ENCODE measurements at regions not wholly inside any gene's neighbourhood (a gene's known extent, or its start where the extent isn't known, plus 50 kb on each side); places are given as distances from the start of the nearest gene placed in this dataset.

DNA sequence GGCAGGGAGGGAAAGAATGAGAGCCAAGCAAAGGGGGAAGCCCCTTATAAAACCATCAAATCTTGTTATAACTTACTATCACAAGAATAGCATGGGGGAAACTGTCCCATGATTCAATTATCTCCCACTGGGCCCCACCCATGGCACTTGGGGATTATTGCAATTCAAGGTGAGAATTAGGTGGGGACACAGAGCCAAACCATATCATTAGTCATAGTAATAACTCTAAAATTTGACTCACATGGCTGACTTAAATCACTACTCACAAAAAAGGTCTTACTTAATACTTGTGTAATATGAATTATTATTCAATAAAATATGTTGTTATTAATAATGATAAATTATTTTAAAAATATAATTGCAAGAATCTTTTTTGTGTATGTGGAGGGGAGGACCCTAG lies 178.1 kb upstream of the TCF21 start:
- Mint-ChIP-seq H3K27ac (no peak overlapping the region), H3K36me3 (ENCODE audit: low read depth) (no peaks in the 10 kb centered on the region), H3K4me1 (ENCODE audit: low read depth) (no peaks in the 10 kb centered on the region), H3K4me3 (no peak overlapping the region), H3K27me3 (peaks cover 4% of the 10 kb centered on the region), H3K9me3 (no peaks in the 10 kb centered on the region)
- no peaks in the 10 kb centered on the region for H3K9me3 ChIP-seq (ENCODE audit: control insufficient read depth in 1 of 2, insufficient read depth in 1 of 2, low read length in 2 of 2)
- intact Hi-C loops (cut with DNase I, micrococcal nuclease): no loop called here
- H3K27ac ChIP-seq (ENCODE audit: low read depth in 1 of 2, low read length in 2 of 2): no peak overlapping the region
- H3K27me3 ChIP-seq (ENCODE audit: control insufficient read depth in 1 of 2, insufficient read depth in 2 of 2, low read length in 2 of 2): no peaks in the 10 kb centered on the region
- CTCF ChIA-PET: no interaction called here
- no peaks in the 10 kb centered on the region for H3K4me1 ChIP-seq (ENCODE audit: insufficient read depth, low read length)
- DNase-seq: no peak
- POLR2A ChIA-PET: no interaction called here
- H3K36me3 ChIP-seq (ENCODE audit: insufficient read depth, low read length): no peaks in the 10 kb centered on the region
- TF ChIP-seq, protein P1, sequence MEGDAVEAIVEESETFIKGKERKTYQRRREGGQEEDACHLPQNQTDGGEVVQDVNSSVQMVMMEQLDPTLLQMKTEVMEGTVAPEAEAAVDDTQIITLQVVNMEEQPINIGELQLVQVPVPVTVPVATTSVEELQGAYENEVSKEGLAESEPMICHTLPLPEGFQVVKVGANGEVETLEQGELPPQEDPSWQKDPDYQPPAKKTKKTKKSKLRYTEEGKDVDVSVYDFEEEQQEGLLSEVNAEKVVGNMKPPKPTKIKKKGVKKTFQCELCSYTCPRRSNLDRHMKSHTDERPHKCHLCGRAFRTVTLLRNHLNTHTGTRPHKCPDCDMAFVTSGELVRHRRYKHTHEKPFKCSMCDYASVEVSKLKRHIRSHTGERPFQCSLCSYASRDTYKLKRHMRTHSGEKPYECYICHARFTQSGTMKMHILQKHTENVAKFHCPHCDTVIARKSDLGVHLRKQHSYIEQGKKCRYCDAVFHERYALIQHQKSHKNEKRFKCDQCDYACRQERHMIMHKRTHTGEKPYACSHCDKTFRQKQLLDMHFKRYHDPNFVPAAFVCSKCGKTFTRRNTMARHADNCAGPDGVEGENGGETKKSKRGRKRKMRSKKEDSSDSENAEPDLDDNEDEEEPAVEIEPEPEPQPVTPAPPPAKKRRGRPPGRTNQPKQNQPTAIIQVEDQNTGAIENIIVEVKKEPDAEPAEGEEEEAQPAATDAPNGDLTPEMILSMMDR (IDR thresholded peaks at IDR 0.05): no peak
- H3K4me3 ChIP-seq (ENCODE audit: low read length): no peak overlapping the region
- ATAC-seq (ENCODE audit: poor library complexity): no peak

DNA sequence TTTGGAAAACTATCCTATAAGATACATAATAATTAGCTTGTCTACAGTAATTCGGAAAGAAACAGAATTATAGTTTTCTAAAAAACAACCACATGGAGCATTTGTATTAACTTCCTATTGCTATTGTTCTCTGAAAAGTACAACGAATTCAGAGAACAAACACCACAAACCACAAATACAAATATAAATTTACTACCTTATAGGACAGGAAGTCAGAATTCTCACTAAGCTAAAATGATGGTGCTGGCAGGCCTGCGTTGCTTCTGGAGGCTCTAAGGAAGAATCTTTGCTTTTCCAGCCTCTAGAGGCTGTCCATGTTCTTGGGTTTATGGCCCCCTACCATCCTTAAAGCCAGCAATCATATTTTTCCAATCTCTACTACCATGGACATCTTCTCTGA lies 173.6 kb upstream of the TCF21 start:
- no peaks in the 10 kb centered on the region for H3K4me1 Mint-ChIP-seq (ENCODE audit: low read depth)
- no peak overlapping the region for H3K27ac Mint-ChIP-seq
- TF ChIP-seq, protein P1 (IDR thresholded peaks at IDR 0.05): no peak
- H3K36me3 ChIP-seq (ENCODE audit: insufficient read depth, low read length): no peaks in the 10 kb centered on the region
- CTCF ChIA-PET: no interaction called here
- H3K4me1 ChIP-seq (ENCODE audit: insufficient read depth, low read length): no peaks in the 10 kb centered on the region
- no peak overlapping the region for H3K4me3 ChIP-seq (ENCODE audit: low read length)
- DNase-seq: no peak
- ATAC-seq (ENCODE audit: poor library complexity): no peak
- no peaks in the 10 kb centered on the region for H3K9me3 Mint-ChIP-seq
- H3K27me3 ChIP-seq (ENCODE audit: control insufficient read depth in 1 of 2, insufficient read depth in 2 of 2, low read length in 2 of 2): no peaks in the 10 kb centered on the region
- intact Hi-C loops (cut with DNase I, micrococcal nuclease): no loop called here
- H3K27me3 Mint-ChIP-seq: peaks cover 5% of the 10 kb centered on the region
- no peaks in the 10 kb centered on the region for H3K36me3 Mint-ChIP-seq (ENCODE audit: low read depth)
- no peak overlapping the region for H3K27ac ChIP-seq (ENCODE audit: low read depth in 1 of 2, low read length in 2 of 2)
- no peaks in the 10 kb centered on the region for H3K9me3 ChIP-seq (ENCODE audit: control insufficient read depth in 1 of 2, insufficient read depth in 1 of 2, low read length in 2 of 2)
- POLR2A ChIA-PET: interaction anchor here (1.1 kb wide), 1 partner anchor 39 kb away, joined by 3 read pairs; no protein-coding TSS in a partner anchor
- no peak overlapping the region for H3K4me3 Mint-ChIP-seq

DNA sequence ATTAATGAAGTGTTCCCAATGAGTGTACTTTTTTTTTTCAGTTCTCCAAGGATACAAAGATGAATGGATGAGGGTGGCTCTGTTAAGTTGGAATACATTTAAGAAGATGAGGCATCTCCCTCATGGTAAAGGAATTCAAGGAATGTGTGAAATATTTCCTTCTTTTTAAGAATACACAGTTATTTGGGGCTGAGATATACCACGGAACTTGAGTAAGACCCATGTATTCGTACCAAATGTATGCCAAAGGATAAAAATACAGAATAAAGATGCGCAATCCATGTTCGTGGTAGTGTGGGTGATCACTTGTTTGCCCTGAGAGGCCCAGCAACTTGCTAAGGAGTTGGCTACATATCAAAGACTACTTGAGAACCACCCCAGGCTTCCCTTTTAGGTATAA lies 164.2 kb upstream of the TCF21 start:
- Mint-ChIP-seq H3K4me3 (no peak overlapping the region), H3K9me3 (peaks cover 5% of the 10 kb centered on the region), H3K27ac (no peak overlapping the region), H3K27me3 (peaks cover 7% of the 10 kb centered on the region), H3K4me1 (ENCODE audit: low read depth) (no peaks in the 10 kb centered on the region), H3K36me3 (ENCODE audit: low read depth) (no peaks in the 10 kb centered on the region)
- intact Hi-C loops (cut with DNase I, micrococcal nuclease): no loop called here
- no peak overlapping the region for H3K27ac ChIP-seq (ENCODE audit: low read depth in 1 of 2, low read length in 2 of 2)
- ChIA-PET CTCF (no interaction called here), POLR2A (no interaction called here)
- ATAC-seq (ENCODE audit: poor library complexity) (no peak), DNase-seq (no peak)
- no peak overlapping the region for H3K4me3 ChIP-seq (ENCODE audit: low read length)
- no peaks in the 10 kb centered on the region for H3K9me3 ChIP-seq (ENCODE audit: control insufficient read depth in 1 of 2, insufficient read depth in 1 of 2, low read length in 2 of 2)
- no peaks in the 10 kb centered on the region for H3K4me1 ChIP-seq (ENCODE audit: insufficient read depth, low read length)
- no peaks in the 10 kb centered on the region for H3K36me3 ChIP-seq (ENCODE audit: insufficient read depth, low read length)
- TF ChIP-seq, protein P1 (IDR thresholded peaks at IDR 0.05): no peak
- H3K27me3 ChIP-seq (ENCODE audit: control insufficient read depth in 1 of 2, insufficient read depth in 2 of 2, low read length in 2 of 2): no peaks in the 10 kb centered on the region
